ENCODE measurements at regions not wholly inside any gene's neighbourhood (a gene's known extent, or its start where the extent isn't known, plus 50 kb on each side); places are given as distances from the start of the nearest gene placed in this dataset.

DNA sequence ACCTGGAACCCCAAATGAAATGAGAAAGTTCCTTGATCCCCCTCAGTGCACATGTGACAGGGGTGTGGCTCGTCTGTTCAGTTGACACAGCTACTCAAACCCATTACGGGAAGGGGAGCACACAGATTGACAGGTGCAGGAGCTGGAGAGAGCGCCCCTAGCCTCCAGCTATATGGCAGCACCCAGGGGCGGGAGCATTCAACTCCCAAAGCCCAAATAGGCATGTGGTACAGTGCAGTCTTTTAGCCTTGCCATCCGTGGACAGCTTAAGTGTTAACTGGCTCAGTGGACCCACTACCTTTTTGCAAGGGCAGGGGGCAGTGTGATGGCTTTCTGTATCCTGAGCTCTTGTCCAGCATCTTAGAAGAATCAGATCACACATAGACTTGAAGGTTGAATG lies 1374.2 kb upstream of the ALCAM start:
- Histone ChIP-seq H3K4me1 (no peaks in the 10 kb centered on the region), H3K36me3 (ENCODE audit: control insufficient read depth, insufficient read depth, low read length) (no peaks in the 10 kb centered on the region), H3K4me3 (ENCODE audit: low read depth, low read length) (no peak overlapping the region), H3K27me3 (replicated peaks; ENCODE audit: control insufficient read depth, insufficient read depth, low read length) (no peaks in the 10 kb centered on the region), H3K9me3 (no peaks in the 10 kb centered on the region; the same call in 1 of the 2 replicates)
- Mint-ChIP-seq H3K4me3 (ENCODE audit: unreplicated experiment) (no peak overlapping the region), H3K4me1 (ENCODE audit: low read depth, unreplicated experiment) (no peaks in the 10 kb centered on the region), H3K27me3 (ENCODE audit: insufficient read depth, unreplicated experiment) (no peaks in the 10 kb centered on the region), H3K27ac (ENCODE audit: unreplicated experiment) (no peak overlapping the region), H3K9me3 (ENCODE audit: unreplicated experiment) (no peaks in the 10 kb centered on the region), H3K36me3 (ENCODE audit: insufficient read depth, unreplicated experiment) (no peaks in the 10 kb centered on the region)
- ChIA-PET POLR2A (no interaction called here), CTCF (no interaction called here)
- no peak for DNase-seq
- intact Hi-C loops (cut with micrococcal nuclease; ENCODE audit: unreplicated experiment), result loop anchor here (10.0 kb wide), 1 partner anchor 1188 kb away; no protein-coding TSS in a partner anchor
- no TSS peak for BruUV-seq (replicated peaks)
- no peak for TF ChIP-seq CTCF (IDR thresholded peaks at IDR 0.05; ENCODE audit: insufficient read depth in 1 of 2, low read depth in 1 of 2, low read length in 1 of 2, severe bottlenecking in 1 of 2, unreplicated experiment in 1 of 2)

DNA sequence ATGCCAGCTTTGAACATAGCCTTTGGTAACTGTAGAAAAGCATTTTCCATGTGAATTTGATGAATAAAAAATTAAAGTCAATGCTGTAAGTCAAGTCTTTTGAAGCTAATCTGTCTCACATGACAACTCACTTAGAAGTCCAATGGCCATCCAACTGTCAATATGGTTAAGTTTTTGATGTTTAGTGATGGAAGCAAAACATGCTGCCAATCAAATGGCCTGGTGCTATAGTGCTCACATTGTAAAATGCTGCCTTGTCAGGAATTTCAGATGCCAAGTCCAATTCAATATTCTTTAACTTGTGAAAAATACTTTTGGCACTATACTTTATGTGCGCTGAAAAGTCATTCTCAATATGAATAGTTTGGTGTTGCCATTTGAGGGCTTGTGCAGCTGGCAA lies 1361.8 kb upstream of the ALCAM start:
- ChIA-PET POLR2A (no interaction called here), CTCF (no interaction called here)
- no peaks in the 10 kb centered on the region for H3K36me3 Mint-ChIP-seq (ENCODE audit: insufficient read depth, unreplicated experiment)
- no peak overlapping the region for H3K4me3 Mint-ChIP-seq (ENCODE audit: unreplicated experiment)
- peaks cover 16% of the 10 kb centered on the region for H3K4me1 Mint-ChIP-seq (ENCODE audit: low read depth, unreplicated experiment)
- H3K9me3 ChIP-seq, result no peaks in the 10 kb centered on the region
- TF ChIP-seq CTCF (IDR thresholded peaks at IDR 0.05; ENCODE audit: insufficient read depth in 1 of 2, low read depth in 1 of 2, low read length in 1 of 2, severe bottlenecking in 1 of 2, unreplicated experiment in 1 of 2), result no peak
- H3K9me3 Mint-ChIP-seq (ENCODE audit: unreplicated experiment), result no peaks in the 10 kb centered on the region
- no peaks in the 10 kb centered on the region for H3K27me3 Mint-ChIP-seq (ENCODE audit: insufficient read depth, unreplicated experiment)
- no peaks in the 10 kb centered on the region for H3K36me3 ChIP-seq (ENCODE audit: control insufficient read depth, insufficient read depth, low read length)
- no TSS peak for BruUV-seq (replicated peaks)
- no peaks in the 10 kb centered on the region for H3K27me3 ChIP-seq (replicated peaks; ENCODE audit: control insufficient read depth, insufficient read depth, low read length)
- peaks cover 5% of the 10 kb centered on the region; the same call in 1 of the 2 replicates for H3K4me1 ChIP-seq
- intact Hi-C loops (cut with micrococcal nuclease; ENCODE audit: unreplicated experiment), result no loop called here
- no peak overlapping the region for H3K4me3 ChIP-seq (ENCODE audit: low read depth, low read length)
- DNase-seq, result no peak
- no peak overlapping the region for H3K27ac Mint-ChIP-seq (ENCODE audit: unreplicated experiment)

- no TSS peak for BruUV-seq (replicated peaks)
- Histone ChIP-seq H3K4me1 (peaks cover 5% of the 10 kb centered on the region; the same call in 1 of the 2 replicates), H3K27me3 (replicated peaks; ENCODE audit: control insufficient read depth, insufficient read depth, low read length) (no peaks in the 10 kb centered on the region), H3K36me3 (ENCODE audit: control insufficient read depth, insufficient read depth, low read length) (no peaks in the 10 kb centered on the region), H3K9me3 (no peaks in the 10 kb centered on the region), H3K4me3 (ENCODE audit: low read depth, low read length) (no peak overlapping the region)
- Mint-ChIP-seq H3K9me3 (ENCODE audit: unreplicated experiment) (no peaks in the 10 kb centered on the region), H3K4me3 (ENCODE audit: unreplicated experiment) (no peak overlapping the region), H3K36me3 (ENCODE audit: insufficient read depth, unreplicated experiment) (no peaks in the 10 kb centered on the region), H3K27me3 (ENCODE audit: insufficient read depth, unreplicated experiment) (no peaks in the 10 kb centered on the region), H3K27ac (ENCODE audit: unreplicated experiment) (no peak overlapping the region), H3K4me1 (ENCODE audit: low read depth, unreplicated experiment) (peaks cover 16% of the 10 kb centered on the region)
- ChIA-PET CTCF (no interaction called here), POLR2A (no interaction called here)
- DNase-seq, result no peak
- intact Hi-C loops (cut with micrococcal nuclease; ENCODE audit: unreplicated experiment), result no loop called here
- TF ChIP-seq CTCF (IDR thresholded peaks at IDR 0.05; ENCODE audit: insufficient read depth in 1 of 2, low read depth in 1 of 2, low read length in 1 of 2, severe bottlenecking in 1 of 2, unreplicated experiment in 1 of 2), result no peak
Measured at GRCh38 chr3:104005815-104006214, 1360.9 kb upstream of the ALCAM start.

Data from Caco-2 (cell line).